ENCODE measurements at regions not wholly inside any gene's neighbourhood (a gene's known extent, or its start where the extent isn't known, plus 50 kb on each side); places are given as distances from the start of the nearest gene placed in this dataset.

DNA sequence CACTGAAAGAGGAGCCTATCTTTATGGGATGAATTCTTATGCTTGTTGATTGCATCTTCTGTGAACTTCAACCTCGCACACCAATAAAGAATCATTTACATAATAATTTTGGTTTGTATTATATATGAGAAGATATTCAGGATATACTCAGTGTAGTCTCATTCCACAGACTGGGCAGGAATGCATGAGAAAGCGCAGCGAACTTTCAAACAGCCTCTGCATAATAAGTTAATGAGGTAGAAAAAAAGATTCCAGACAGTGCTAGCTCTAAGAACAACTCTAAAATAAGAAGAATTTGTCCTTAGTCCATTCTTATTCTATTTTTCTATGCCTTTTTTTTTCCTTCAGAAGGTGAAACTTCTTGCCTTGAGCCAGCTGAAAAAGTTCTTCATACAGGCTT lies 224.3 kb upstream of the CTSO start:
- H3K4me1 Mint-ChIP-seq, result no peaks in the 10 kb centered on the region
- H3K4me3 Mint-ChIP-seq, result no peak overlapping the region
- no peaks in the 10 kb centered on the region for H3K36me3 Mint-ChIP-seq
- no peak overlapping the region for H3K27ac Mint-ChIP-seq
- no peak for DNase-seq
- no peak overlapping the region for H3K27ac ChIP-seq (ENCODE audit: low read depth, low read length)
- H3K36me3 ChIP-seq (ENCODE audit: insufficient read depth, low read length), result no peaks in the 10 kb centered on the region
- H3K9me3 ChIP-seq (ENCODE audit: control insufficient read depth in 1 of 2, low read length in 2 of 2), result no peaks in the 10 kb centered on the region
- no peaks in the 10 kb centered on the region for H3K27me3 ChIP-seq (ENCODE audit: insufficient read depth, low read length)
- intact Hi-C loops (cut with micrococcal nuclease), result no loop called here
- H3K27me3 Mint-ChIP-seq, result no peaks in the 10 kb centered on the region
- ChIA-PET POLR2A (ENCODE audit: partially characterized antibody) (no interaction called here), CTCF (ENCODE audit: partially characterized antibody) (no interaction called here)
- peaks cover 0 to 6% (median 0%) of the 10 kb centered on the region in 8 donors for H3K9me3 Mint-ChIP-seq
- H3K4me3 ChIP-seq (ENCODE audit: low read length in 2 of 2), result no peak overlapping the region
- H3K4me1 ChIP-seq (ENCODE audit: insufficient read depth, low read length), result no peaks in the 10 kb centered on the region

DNA sequence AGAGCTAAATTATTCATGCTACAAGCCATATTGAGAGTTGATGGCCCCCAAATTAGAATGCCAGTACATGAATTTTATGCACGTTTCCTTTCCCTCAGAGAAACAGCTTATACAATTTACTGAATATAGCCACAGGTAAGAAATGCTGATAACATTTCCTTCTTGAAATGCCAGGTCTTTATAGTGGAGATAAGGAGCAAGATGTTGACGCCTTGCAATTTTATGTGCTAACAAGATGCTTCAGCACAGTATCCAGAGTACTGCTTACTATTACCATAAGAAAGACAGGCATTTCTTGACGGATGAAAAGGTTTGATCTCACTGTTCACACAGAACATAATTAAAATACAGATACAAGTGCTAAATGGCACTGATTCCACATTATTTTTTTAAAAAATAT lies 223.2 kb upstream of the CTSO start:
- no peaks in the 10 kb centered on the region for H3K9me3 ChIP-seq (ENCODE audit: control insufficient read depth in 1 of 2, low read length in 2 of 2)
- H3K4me1 ChIP-seq (ENCODE audit: insufficient read depth, low read length), result no peaks in the 10 kb centered on the region
- H3K36me3 ChIP-seq (ENCODE audit: insufficient read depth, low read length), result no peaks in the 10 kb centered on the region
- no peaks in the 10 kb centered on the region for H3K27me3 ChIP-seq (ENCODE audit: insufficient read depth, low read length)
- Mint-ChIP-seq H3K27me3 (no peaks in the 10 kb centered on the region), H3K9me3 (peaks cover 0 to 6% (median 3%) of the 10 kb centered on the region in 8 donors), H3K27ac (no peak overlapping the region), H3K4me1 (no peaks in the 10 kb centered on the region), H3K36me3 (no peaks in the 10 kb centered on the region), H3K4me3 (no peak overlapping the region)
- CTCF ChIA-PET (ENCODE audit: partially characterized antibody), result no interaction called here
- no peak overlapping the region for H3K27ac ChIP-seq (ENCODE audit: low read depth, low read length)
- H3K4me3 ChIP-seq (ENCODE audit: low read length in 2 of 2), result no peak overlapping the region
- intact Hi-C loops (cut with micrococcal nuclease), result no loop called here
- POLR2A ChIA-PET (ENCODE audit: partially characterized antibody), result no interaction called here
- DNase-seq, result no peak

DNA sequence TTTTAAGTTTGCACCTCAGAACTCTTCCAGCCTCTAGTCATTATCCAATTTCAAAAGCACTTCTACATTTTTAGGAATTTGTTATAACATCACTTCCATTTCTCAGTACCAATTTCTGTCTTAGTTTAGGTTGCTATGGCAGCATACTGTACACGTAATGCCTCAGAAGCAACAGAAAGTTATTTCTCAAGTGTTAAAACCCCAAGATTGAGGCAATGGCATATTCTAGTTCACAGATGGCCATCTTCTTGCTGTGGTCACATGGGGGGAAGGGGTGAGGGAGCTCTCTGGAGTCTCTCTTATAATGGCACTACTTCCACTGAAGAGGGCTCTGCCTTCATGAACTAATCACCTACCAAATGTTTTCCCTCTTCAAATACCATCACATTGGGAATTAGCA lies 220.3 kb upstream of the CTSO start:
- H3K9me3 ChIP-seq (ENCODE audit: control insufficient read depth in 1 of 2, low read length in 2 of 2), result no peaks in the 10 kb centered on the region
- no peaks in the 10 kb centered on the region for H3K4me1 Mint-ChIP-seq
- intact Hi-C loops (cut with micrococcal nuclease), result no loop called here
- H3K36me3 Mint-ChIP-seq, result no peaks in the 10 kb centered on the region
- H3K36me3 ChIP-seq (ENCODE audit: insufficient read depth, low read length), result no peaks in the 10 kb centered on the region
- peaks cover 0 to 6% (median 3%) of the 10 kb centered on the region in 8 donors for H3K9me3 Mint-ChIP-seq
- H3K27ac ChIP-seq (ENCODE audit: low read depth, low read length), result no peak overlapping the region
- H3K27me3 Mint-ChIP-seq, result no peaks in the 10 kb centered on the region
- DNase-seq, result no peak
- no peak overlapping the region for H3K4me3 ChIP-seq (ENCODE audit: low read length in 2 of 2)
- H3K4me1 ChIP-seq (ENCODE audit: insufficient read depth, low read length), result no peaks in the 10 kb centered on the region
- CTCF ChIA-PET (ENCODE audit: partially characterized antibody), result no interaction called here
- H3K27me3 ChIP-seq (ENCODE audit: insufficient read depth, low read length), result no peaks in the 10 kb centered on the region
- POLR2A ChIA-PET (ENCODE audit: partially characterized antibody), result no interaction called here
- H3K27ac Mint-ChIP-seq, result no peak overlapping the region
- no peak overlapping the region for H3K4me3 Mint-ChIP-seq

DNA sequence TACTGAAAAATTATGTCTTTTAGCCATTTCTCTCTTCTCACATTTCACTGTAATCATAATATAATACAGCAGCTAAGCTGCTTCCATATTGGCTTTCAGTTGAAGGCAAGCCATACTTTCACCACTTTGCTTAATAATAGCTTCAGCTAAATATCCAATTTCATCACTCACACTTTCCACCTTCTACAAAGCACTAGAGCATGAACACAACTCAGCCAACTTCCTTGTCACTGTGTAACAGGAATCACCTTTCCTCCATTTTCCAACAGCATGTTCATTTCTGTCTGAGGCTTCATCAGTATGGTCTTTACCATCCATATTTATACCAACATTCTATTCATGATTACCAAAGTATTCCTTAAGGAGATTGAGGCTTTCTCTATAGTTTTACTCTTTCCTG lies 219.8 kb upstream of the CTSO start:
- intact Hi-C loops (cut with micrococcal nuclease), result no loop called here
- Histone ChIP-seq H3K27me3 (ENCODE audit: insufficient read depth, low read length) (no peaks in the 10 kb centered on the region), H3K36me3 (ENCODE audit: insufficient read depth, low read length) (no peaks in the 10 kb centered on the region), H3K4me1 (ENCODE audit: insufficient read depth, low read length) (no peaks in the 10 kb centered on the region), H3K4me3 (ENCODE audit: low read length in 2 of 2) (no peak overlapping the region), H3K27ac (ENCODE audit: low read depth, low read length) (no peak overlapping the region), H3K9me3 (ENCODE audit: control insufficient read depth in 1 of 2, low read length in 2 of 2) (no peaks in the 10 kb centered on the region)
- ChIA-PET CTCF (ENCODE audit: partially characterized antibody) (no interaction called here), POLR2A (ENCODE audit: partially characterized antibody) (no interaction called here)
- Mint-ChIP-seq H3K27me3 (no peaks in the 10 kb centered on the region), H3K9me3 (peaks cover 0 to 5% (median 3%) of the 10 kb centered on the region in 8 donors), H3K4me1 (no peaks in the 10 kb centered on the region), H3K36me3 (no peaks in the 10 kb centered on the region), H3K4me3 (no peak overlapping the region), H3K27ac (no peak overlapping the region)
- DNase-seq, result no peak

DNA sequence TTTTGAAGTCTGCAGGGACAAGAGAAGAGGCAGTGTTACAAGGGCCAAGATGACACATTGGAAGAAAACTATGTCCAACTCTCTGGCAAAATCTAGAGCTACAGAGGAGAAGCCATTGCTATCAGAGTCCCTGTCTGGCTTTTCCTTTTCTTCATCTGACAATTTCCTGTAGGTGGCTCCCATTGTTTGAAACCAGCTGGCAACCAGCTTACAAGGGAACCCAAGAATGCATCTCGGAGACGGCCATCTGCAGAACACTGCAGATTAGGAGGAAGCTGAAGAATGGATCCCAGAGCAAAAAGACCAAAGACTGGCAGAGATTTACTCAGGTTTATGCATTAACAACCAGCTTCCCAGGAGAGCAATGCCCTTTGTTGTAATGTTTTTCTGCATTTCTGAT lies 216.2 kb upstream of the CTSO start:
- no peak overlapping the region for H3K27ac ChIP-seq (ENCODE audit: low read depth, low read length)
- Mint-ChIP-seq H3K27ac (no peak overlapping the region), H3K36me3 (no peaks in the 10 kb centered on the region), H3K27me3 (no peaks in the 10 kb centered on the region), H3K4me3 (no peak overlapping the region), H3K9me3 (peaks cover 0 to 5% (median 3%) of the 10 kb centered on the region in 8 donors), H3K4me1 (no peaks in the 10 kb centered on the region)
- intact Hi-C loops (cut with micrococcal nuclease), result no loop called here
- H3K36me3 ChIP-seq (ENCODE audit: insufficient read depth, low read length), result no peaks in the 10 kb centered on the region
- DNase-seq, result no peak
- H3K4me1 ChIP-seq (ENCODE audit: insufficient read depth, low read length), result no peaks in the 10 kb centered on the region
- no peak overlapping the region for H3K4me3 ChIP-seq (ENCODE audit: low read length in 2 of 2)
- ChIA-PET CTCF (ENCODE audit: partially characterized antibody) (no interaction called here), POLR2A (ENCODE audit: partially characterized antibody) (no interaction called here)
- H3K9me3 ChIP-seq (ENCODE audit: control insufficient read depth in 1 of 2, low read length in 2 of 2), result no peaks in the 10 kb centered on the region
- no peaks in the 10 kb centered on the region for H3K27me3 ChIP-seq (ENCODE audit: insufficient read depth, low read length)

DNA sequence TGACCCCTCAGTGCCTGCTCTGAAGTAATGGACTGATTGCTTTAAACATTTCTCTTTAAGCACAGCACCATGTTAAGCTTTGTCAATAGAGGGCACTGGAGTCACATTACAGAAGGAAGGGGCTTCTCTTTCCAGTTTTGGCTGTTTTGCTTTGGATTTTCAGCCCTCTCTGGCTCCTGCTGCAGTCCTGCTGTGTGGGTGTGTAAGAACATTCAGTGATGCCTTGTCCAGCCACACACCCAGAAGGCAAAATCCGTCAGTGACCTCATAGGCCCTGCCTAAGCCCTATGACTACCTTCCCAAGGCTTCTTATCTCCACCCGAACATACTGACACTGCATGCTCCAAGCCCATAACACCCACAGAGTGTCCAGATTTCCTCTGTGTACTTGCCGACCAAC lies 215.3 kb upstream of the CTSO start:
- H3K27me3 Mint-ChIP-seq, result no peaks in the 10 kb centered on the region
- H3K27ac ChIP-seq (ENCODE audit: low read depth, low read length), result no peak overlapping the region
- no peaks in the 10 kb centered on the region for H3K36me3 Mint-ChIP-seq
- DNase-seq, result no peak
- peaks cover 0 to 5% (median 3%) of the 10 kb centered on the region in 8 donors for H3K9me3 Mint-ChIP-seq
- no peak overlapping the region for H3K4me3 Mint-ChIP-seq
- H3K4me1 Mint-ChIP-seq, result no peaks in the 10 kb centered on the region
- intact Hi-C loops (cut with micrococcal nuclease), result no loop called here
- H3K27ac Mint-ChIP-seq, result peak overlapping the region in 1 of 7 donors; percentile 53
- no peaks in the 10 kb centered on the region for H3K27me3 ChIP-seq (ENCODE audit: insufficient read depth, low read length)
- no peaks in the 10 kb centered on the region for H3K36me3 ChIP-seq (ENCODE audit: insufficient read depth, low read length)
- H3K9me3 ChIP-seq (ENCODE audit: control insufficient read depth in 1 of 2, low read length in 2 of 2), result no peaks in the 10 kb centered on the region
- CTCF ChIA-PET (ENCODE audit: partially characterized antibody), result no interaction called here
- H3K4me3 ChIP-seq (ENCODE audit: low read length in 2 of 2), result no peak overlapping the region
- H3K4me1 ChIP-seq (ENCODE audit: insufficient read depth, low read length), result no peaks in the 10 kb centered on the region
- POLR2A ChIA-PET (ENCODE audit: partially characterized antibody), result no interaction called here

DNA sequence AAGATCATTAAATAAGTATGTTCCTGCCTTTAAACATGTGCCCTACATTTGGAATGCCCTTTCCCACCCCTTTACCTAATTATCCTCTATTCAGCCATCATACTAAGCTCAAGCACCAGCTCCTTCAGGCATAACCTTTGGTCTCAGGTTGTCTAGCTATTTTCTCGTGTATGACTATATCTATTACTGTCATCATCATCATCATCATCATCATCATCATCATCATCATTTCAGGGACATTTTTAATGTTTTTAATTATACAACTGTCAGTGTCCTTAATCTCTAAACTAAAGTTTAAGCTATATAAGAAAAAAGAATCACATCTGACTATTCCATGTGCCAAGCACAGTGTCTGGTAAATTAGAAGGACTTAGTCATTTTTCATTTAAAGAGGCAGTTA lies 214.6 kb upstream of the CTSO start:
- Histone ChIP-seq H3K27ac (ENCODE audit: low read depth, low read length) (no peak overlapping the region), H3K9me3 (ENCODE audit: control insufficient read depth in 1 of 2, low read length in 2 of 2) (no peaks in the 10 kb centered on the region), H3K27me3 (ENCODE audit: insufficient read depth, low read length) (no peaks in the 10 kb centered on the region), H3K4me1 (ENCODE audit: insufficient read depth, low read length) (no peaks in the 10 kb centered on the region), H3K4me3 (ENCODE audit: low read length in 2 of 2) (no peak overlapping the region), H3K36me3 (ENCODE audit: insufficient read depth, low read length) (no peaks in the 10 kb centered on the region)
- H3K27ac Mint-ChIP-seq, result no peak overlapping the region
- H3K4me3 Mint-ChIP-seq, result no peak overlapping the region
- POLR2A ChIA-PET (ENCODE audit: partially characterized antibody), result no interaction called here
- H3K36me3 Mint-ChIP-seq, result no peaks in the 10 kb centered on the region
- CTCF ChIA-PET (ENCODE audit: partially characterized antibody), result no interaction called here
- peaks cover 0 to 5% (median 1%) of the 10 kb centered on the region in 8 donors for H3K9me3 Mint-ChIP-seq
- DNase-seq, result no peak
- intact Hi-C loops (cut with micrococcal nuclease), result no loop called here
- H3K27me3 Mint-ChIP-seq, result no peaks in the 10 kb centered on the region
- no peaks in the 10 kb centered on the region for H3K4me1 Mint-ChIP-seq

DNA sequence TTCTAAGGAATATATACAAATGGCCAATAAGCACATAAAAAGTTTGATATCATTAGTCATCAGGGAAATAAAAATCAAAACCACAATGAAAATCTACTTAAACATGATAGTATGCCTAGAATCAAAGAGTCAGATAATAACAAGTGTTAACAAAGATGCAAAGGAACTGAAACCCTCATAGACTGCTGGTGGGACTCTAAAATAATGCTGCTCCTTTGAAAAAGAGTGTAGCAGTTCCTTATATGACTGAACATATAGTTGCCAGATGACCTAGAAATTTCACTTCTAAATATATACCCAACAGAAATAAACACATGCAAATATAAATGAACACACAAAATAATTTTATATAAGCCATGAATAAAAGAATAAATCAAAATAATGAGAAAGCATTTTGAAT lies 205.1 kb upstream of the CTSO start:
- no peak for DNase-seq
- intact Hi-C loops (cut with micrococcal nuclease), result no loop called here
- Histone ChIP-seq H3K27ac (ENCODE audit: low read depth, low read length) (no peak overlapping the region), H3K4me3 (ENCODE audit: low read length in 2 of 2) (no peak overlapping the region), H3K4me1 (ENCODE audit: insufficient read depth, low read length) (no peaks in the 10 kb centered on the region), H3K9me3 (ENCODE audit: control insufficient read depth in 1 of 2, low read length in 2 of 2) (no peaks in the 10 kb centered on the region), H3K27me3 (ENCODE audit: insufficient read depth, low read length) (no peaks in the 10 kb centered on the region), H3K36me3 (ENCODE audit: insufficient read depth, low read length) (no peaks in the 10 kb centered on the region)
- Mint-ChIP-seq H3K4me3 (no peak overlapping the region), H3K4me1 (no peaks in the 10 kb centered on the region), H3K9me3 (no peaks in the 10 kb centered on the region), H3K27ac (no peak overlapping the region), H3K27me3 (no peaks in the 10 kb centered on the region), H3K36me3 (no peaks in the 10 kb centered on the region)
- POLR2A ChIA-PET (ENCODE audit: partially characterized antibody), result no interaction called here
- CTCF ChIA-PET (ENCODE audit: partially characterized antibody), result no interaction called here
